SK-N-SH (cell line): ENCODE measurements at regions not wholly inside any gene's neighbourhood (a gene's known extent, or its start where the extent isn't known, plus 50 kb on each side); places are given as distances from the start of the nearest gene placed in this dataset.

ENCODE experiments used
- CTCF ChIA-PET: fragments of 300-600, 350-600 bp; formaldehyde crosslinking; extraction: SDS; loops from one replicate; lab custom pipeline; 2021; lab: Yijun Ruan, JAX
- POLR2A ChIA-PET: fragments of 350-600 bp; sonication (Branson Sonifier 250); formaldehyde crosslinking; extraction: SDS; loops from one replicate; lab custom pipeline; 2020; ENCODE audit warnings: antibody characterized with exemption, inconsistent platforms; lab: Yijun Ruan, JAX
- DNase-seq: peaks from one replicate; pipeline ENCODE4 v3.0.0; 2012
- H2AFZ ChIP-seq: fragments of 200-600 bp; sonication (generic); 2 replicates; pipeline ENCODE4 v1.8.1; 2016; ENCODE audit warnings: antibody characterized with exemption, mild to moderate bottlenecking, low read depth
- H3F3A ChIP-seq: fragments of 200-600 bp; sonication (generic); replicated peaks from 2 replicates; pipeline ENCODE3; 2016; ENCODE audit warnings: antibody characterized with exemption, mild to moderate bottlenecking; ENCODE audit not compliant: insufficient read depth
- H3K27ac ChIP-seq, 2 experiments: fragments of 200-500 bp in 1 of 2; fragments of 200-600 bp in 1 of 2; sonication (Bioruptor generic) in 1 of 2; sonication (generic), shearing (Covaris generic) in 1 of 2; 2 replicates each; pipeline versions ENCODE4 v1.5.1 to v1.6.1; 2014 to 2016; ENCODE audit warnings: low read depth in 2 of 2, inconsistent platforms in 1 of 2, low read length in 1 of 2, mild to moderate bottlenecking in 1 of 2, mixed read lengths in 1 of 2
- H3K27me3 ChIP-seq: fragments of 200-600 bp; sonication (generic), shearing (Covaris generic); 2 replicates; pipeline ENCODE4 v1.6.1; 2016; ENCODE audit warnings: mixed run types; ENCODE audit not compliant: insufficient read depth
- H3K36me3 ChIP-seq, 2 experiments: fragments of 200-500 bp in 1 of 2; fragments of 200-600 bp in 1 of 2; sonication (Bioruptor generic) in 1 of 2; sonication (generic) in 1 of 2; replicated peaks in 1 of 2; 2 replicates each; pipeline versions ENCODE3 to v1.5.1; 2014 to 2016; ENCODE audit warnings: low read length in 1 of 2, mild to moderate bottlenecking in 1 of 2; ENCODE audit not compliant: insufficient read depth in 2 of 2, control insufficient read depth in 1 of 2
- H3K4me1 ChIP-seq, 2 experiments: fragments of 200-500 bp in 1 of 2; fragments of 200-600 bp in 1 of 2; sonication (Bioruptor generic) in 1 of 2; sonication (generic), shearing (Covaris generic) in 1 of 2; 2 replicates each; pipeline versions ENCODE4 v1.5.1 to v1.6.1; 2014 to 2016; ENCODE audit warnings: low read depth in 1 of 2, low read length in 1 of 2, mixed run types in 1 of 2; ENCODE audit not compliant: insufficient read depth in 2 of 2, control insufficient read depth in 1 of 2
- H3K4me2 ChIP-seq: fragments of 200-600 bp; sonication (generic), shearing (Covaris generic); 2 replicates; pipeline ENCODE4 v1.6.1; 2017; ENCODE audit warnings: mixed run types
- H3K4me3 ChIP-seq, 2 experiments: fragments of 200-500 bp in 1 of 2; fragments of 200-600 bp in 1 of 2; sonication (Bioruptor generic) in 1 of 2; sonication (generic), shearing (Covaris generic) in 1 of 2; 2 replicates each; pipeline versions ENCODE4 v1.5.1 to v1.8.1; 2014 to 2016; ENCODE audit warnings: low read depth in 2 of 2, inconsistent platforms in 1 of 2, low read length in 1 of 2, mild to moderate bottlenecking in 1 of 2, mixed read lengths in 1 of 2, moderate library complexity in 1 of 2
- H3K79me2 ChIP-seq: fragments of 200-600 bp; sonication (generic); 2 replicates; pipeline ENCODE4 v1.8.1; 2017; ENCODE audit warnings: mild to moderate bottlenecking; ENCODE audit not compliant: insufficient read depth
- H3K9ac ChIP-seq: fragments of 200-600 bp; sonication (generic); 2 replicates; pipeline ENCODE4 v1.6.1; 2017; ENCODE audit warnings: mixed run types
- H3K9me2 ChIP-seq: fragments of 200-600 bp; sonication (generic); 2 replicates; pipeline ENCODE4 v1.6.1; 2017; ENCODE audit warnings: mixed run types
- H3K9me3 ChIP-seq: fragments of 200-600 bp; sonication (generic); 2 replicates; pipeline ENCODE4 v1.6.1; 2017; ENCODE audit warnings: mixed run types, mild to moderate bottlenecking, moderate library complexity
- H4K20me1 ChIP-seq: fragments of 200-600 bp; sonication (generic); 2 replicates; pipeline ENCODE4 v1.6.1; 2017; ENCODE audit warnings: mild to moderate bottlenecking, mixed run types; ENCODE audit not compliant: insufficient read depth
- CHD2 ChIP-seq: fragments of 150-350 bp; IDR thresholded peaks from 2 replicates; pipeline ENCODE4 v1.6.1; 2018; ENCODE audit warnings: low read length; ENCODE audit not compliant: partially characterized antibody
- CTCF ChIP-seq: fragments of 200-600 bp; sonication (generic); IDR thresholded peaks from 2 replicates; pipeline ENCODE4 v1.6.1; 2017; ENCODE audit warnings: antibody characterized with exemption, mild to moderate bottlenecking, moderate library complexity
- ELF1 ChIP-seq: IDR thresholded peaks from 2 replicates; pipeline ENCODE4 v1.4.0; 2012
- EZH2phosphoT487 ChIP-seq: fragments of 200-600 bp; sonication (generic); IDR thresholded peaks from 2 replicates; pipeline ENCODE4 v1.6.1; 2017; ENCODE audit warnings: low read depth, mixed run types, mild to moderate bottlenecking, antibody characterized with exemption, moderate library complexity, borderline replicate concordance
- FOXJ3 ChIP-seq: sonication (generic); formaldehyde crosslinking; IDR thresholded peaks from 2 replicates; pipeline ENCODE4 v1.5.1; 2020; ENCODE audit warnings: mild to moderate bottlenecking, missing genetic modification reagents
- IRF3 ChIP-seq: fragments of 150-350 bp; IDR thresholded peaks from 2 replicates; pipeline ENCODE4 v1.6.1; 2016; ENCODE audit warnings: mild to moderate bottlenecking, low read depth, low read length
- NFIC ChIP-seq: IDR thresholded peaks from 2 replicates; pipeline ENCODE4 v1.4.0; 2012; ENCODE audit warnings: borderline replicate concordance
- NRF1 ChIP-seq: IDR thresholded peaks from 2 replicates; pipeline ENCODE4 v1.6.1; 2012; ENCODE audit warnings: low read depth, mild to moderate bottlenecking, low read length
- POLR2AphosphoS5 ChIP-seq: IDR thresholded peaks from 2 replicates; pipeline ENCODE4 v1.6.1; 2012; ENCODE audit warnings: low read depth, low read length
- RAD21 ChIP-seq: IDR thresholded peaks from 2 replicates; pipeline ENCODE4 v1.6.1; 2012; ENCODE audit warnings: mild to moderate bottlenecking, low read length
- RXRA ChIP-seq: IDR thresholded peaks from 2 replicates; pipeline ENCODE4 v1.4.0; 2012; ENCODE audit warnings: low read depth, mild to moderate bottlenecking, borderline replicate concordance
- SIN3A ChIP-seq: IDR thresholded peaks from 2 replicates; pipeline ENCODE4 v1.6.1; 2012; ENCODE audit warnings: low read depth, mild to moderate bottlenecking, low read length, moderate library complexity, borderline replicate concordance
- SMC3 ChIP-seq: IDR thresholded peaks from 2 replicates; pipeline ENCODE4 v1.6.1; 2012; ENCODE audit warnings: low read depth, low read length, improper control_type of control experiment
- TAF1 ChIP-seq: IDR thresholded peaks from 2 replicates; pipeline ENCODE4 v1.6.1; 2012; ENCODE audit warnings: low read depth, mild to moderate bottlenecking, low read length, moderate library complexity, borderline replicate concordance
- TCF12 ChIP-seq: IDR thresholded peaks from 2 replicates; pipeline ENCODE4 v1.4.0; 2012
- USF1 ChIP-seq: IDR thresholded peaks from 2 replicates; pipeline ENCODE4 v1.4.0; 2012; ENCODE audit warnings: low read depth, borderline replicate concordance
- USF2 ChIP-seq: fragments of 150-350 bp; IDR thresholded peaks from 2 replicates; pipeline ENCODE4 v1.6.1; 2017; ENCODE audit warnings: antibody characterized with exemption, low read length, low read depth, borderline replicate concordance
- ZBTB33 ChIP-seq: IDR thresholded peaks from 2 replicates; pipeline ENCODE4 v1.4.0; 2012; ENCODE audit warnings: low read depth, borderline replicate concordance
- WGBS: methylation state at CpG from one replicate; pipeline ENCODE4 v1.1.6; 2017; ENCODE audit warnings: low lambda C conversion rate; 5-methylcytosine and 5-hydroxymethylcytosine counted together

GRCh38 chr9:106575823-106576222, 287.1 kb upstream of the ZNF462 start:
- no peaks in the 10 kb centered on the region; a peak in 1 of 4 replicates for H3K4me1 ChIP-seq
- no peak for TF ChIP-seq USF1
- TF ChIP-seq SIN3A, result no peak
- TF ChIP-seq EZH2phosphoT487, result no peak
- no peak for TF ChIP-seq SMC3
- no peak for TF ChIP-seq TAF1
- TF ChIP-seq TCF12, result no peak
- no peak for TF ChIP-seq NRF1
- TF ChIP-seq RAD21, result no peak
- no peak for TF ChIP-seq ELF1
- no peak for TF ChIP-seq NFIC
- no peak for TF ChIP-seq IRF3
- no peak for TF ChIP-seq CHD2
- TF ChIP-seq POLR2AphosphoS5, result no peak
- TF ChIP-seq RXRA, result no peak
- no peak for TF ChIP-seq CTCF
- TF ChIP-seq FOXJ3 (CRISPR knock-in tag), result no peak
- no peak for TF ChIP-seq ZBTB33
- TF ChIP-seq USF2, result no peak

More at GRCh38 chr9:106575823-106576222, 287.1 kb upstream of the ZNF462 start:
- H3F3A ChIP-seq, result no peaks in the 10 kb centered on the region
- no peak overlapping the region for H3K4me3 ChIP-seq
- no peaks in the 10 kb centered on the region for H3K79me2 ChIP-seq
- ChIA-PET CTCF (interaction anchor here (0.6 kb wide), 1 partner anchor 666 kb away, joined by 3 read pairs; no protein-coding TSS in a partner anchor), POLR2A (no interaction called here)
- no peak overlapping the region for H3K4me2 ChIP-seq
- H3K27me3 ChIP-seq, result no peaks in the 10 kb centered on the region
- H2AFZ ChIP-seq, result no peak overlapping the region
- 55% methylated on average over 5 of the region's 5 CpGs for WGBS
- no peaks in the 10 kb centered on the region for H3K36me3 ChIP-seq
- no peaks in the 10 kb centered on the region for H3K9me3 ChIP-seq
- DNase-seq, result no peak
- H3K9me2 ChIP-seq, result no peaks in the 10 kb centered on the region
- no peak overlapping the region for H3K27ac ChIP-seq
- no peaks in the 10 kb centered on the region for H4K20me1 ChIP-seq
- no peak overlapping the region for H3K9ac ChIP-seq
